H9 (cell line): ENCODE measurements at regions not wholly inside any gene's neighbourhood (a gene's known extent, or its start where the extent isn't known, plus 50 kb on each side); places are given as distances from the start of the nearest gene placed in this dataset.

Experiments
- DNase-seq: peaks from one replicate; pipeline ENCODE4 v3.0.0-alpha.2; 2017
- H2AFZ ChIP-seq: one replicate; pipeline ENCODE4 v1.6.1; 2013; ENCODE audit warnings: mild to moderate bottlenecking, low read length, control low read depth, moderate library complexity
- H2AK5ac ChIP-seq: 2 replicates; pipeline ENCODE4 v1.6.1; 2013; ENCODE audit warnings: low read length, control low read depth, mixed read lengths; ENCODE audit not compliant: insufficient read length
- H2BK120ac ChIP-seq: one replicate; pipeline ENCODE4 v1.6.1; 2013; ENCODE audit warnings: low read depth, mild to moderate bottlenecking, low read length, control low read depth, inconsistent platforms; ENCODE audit not compliant: poor library complexity, severe bottlenecking
- H2BK12ac ChIP-seq: 2 replicates; pipeline ENCODE4 v1.6.1; 2013; ENCODE audit warnings: low read length, control low read depth, mixed read lengths, low read depth; ENCODE audit not compliant: insufficient read length
- H2BK15ac ChIP-seq: 2 replicates; pipeline ENCODE4 v1.6.1; 2013; ENCODE audit warnings: low read depth, low read length, control low read depth
- H2BK20ac ChIP-seq: one replicate; pipeline ENCODE4 v1.6.1; 2013; ENCODE audit warnings: low read depth, mild to moderate bottlenecking, low read length, control low read depth, inconsistent platforms; ENCODE audit not compliant: poor library complexity, severe bottlenecking
- H2BK5ac ChIP-seq: 2 replicates; pipeline ENCODE4 v1.6.1; 2013; ENCODE audit warnings: low read length, control low read depth, mixed read lengths; ENCODE audit not compliant: insufficient read length
- H3K14ac ChIP-seq: 2 replicates; pipeline ENCODE4 v1.6.1; 2013; ENCODE audit warnings: low read length, control low read depth; ENCODE audit not compliant: insufficient read depth
- H3K18ac ChIP-seq: 2 replicates; pipeline ENCODE4 v1.6.1; 2013; ENCODE audit warnings: low read depth, mild to moderate bottlenecking, mixed read lengths, low read length, control low read depth; ENCODE audit not compliant: insufficient read length
- H3K23ac ChIP-seq: 2 replicates; pipeline ENCODE4 v1.6.1; 2013; ENCODE audit warnings: low read length, control low read depth, mixed read lengths, low read depth; ENCODE audit not compliant: insufficient read length
- H3K23me2 ChIP-seq: 2 replicates; pipeline ENCODE4 v1.6.1; 2013; ENCODE audit warnings: low read depth, mild to moderate bottlenecking, mixed read lengths, low read length, control low read depth; ENCODE audit not compliant: insufficient read length, poor library complexity, severe bottlenecking
- H3K27ac ChIP-seq: 2 replicates; pipeline ENCODE4 v1.5.1; 2013; ENCODE audit warnings: low read length, control low read depth, mixed read lengths, low read depth; ENCODE audit not compliant: insufficient read length
- H3K27me3 ChIP-seq: 2 replicates; pipeline ENCODE4 v1.6.1; 2013; ENCODE audit warnings: low read length, control low read depth, inconsistent platforms; ENCODE audit not compliant: insufficient read depth
- H3K4ac ChIP-seq: 2 replicates; pipeline ENCODE4 v1.6.1; 2013; ENCODE audit warnings: low read depth, mild to moderate bottlenecking, control low read depth, inconsistent platforms, low read length, moderate library complexity
- H3K4me1 ChIP-seq: 2 replicates; pipeline ENCODE4 v1.6.1; 2013; ENCODE audit warnings: low read length, control low read depth, inconsistent platforms; ENCODE audit not compliant: insufficient read depth
- H3K4me2 ChIP-seq: 2 replicates; pipeline ENCODE4 v1.6.1; 2013; ENCODE audit warnings: low read length, control low read depth, mixed read lengths; ENCODE audit not compliant: insufficient read length, insufficient read depth
- H3K56ac ChIP-seq: 2 replicates; pipeline ENCODE4 v1.6.1; 2013; ENCODE audit warnings: low read depth, mild to moderate bottlenecking, mixed read lengths, low read length, control low read depth; ENCODE audit not compliant: insufficient read length
- H3K79me1 ChIP-seq: 2 replicates; pipeline ENCODE4 v1.6.1; 2013; ENCODE audit warnings: low read depth, mild to moderate bottlenecking, moderate library complexity, low read length, control low read depth, inconsistent platforms; ENCODE audit not compliant: insufficient read depth, poor library complexity, severe bottlenecking
- H3K79me2 ChIP-seq: 2 replicates; pipeline ENCODE4 v1.6.1; 2013; ENCODE audit warnings: low read length, control low read depth, inconsistent platforms; ENCODE audit not compliant: insufficient read depth
- H3K9ac ChIP-seq: 2 replicates; pipeline ENCODE4 v1.6.1; 2013; ENCODE audit warnings: low read length, control low read depth, mixed read lengths; ENCODE audit not compliant: insufficient read length; ENCODE audit errors: extremely low read depth
- H3K9me3 ChIP-seq: one replicate; pipeline ENCODE4 v1.6.1; 2013; ENCODE audit warnings: low read depth, low read length, inconsistent platforms; ENCODE audit not compliant: control insufficient read depth
- H3T11ph ChIP-seq: one replicate; pipeline ENCODE4 v1.6.1; 2013; ENCODE audit warnings: mild to moderate bottlenecking, low read length, control low read depth, inconsistent platforms
- H4K20me1 ChIP-seq: one replicate; pipeline ENCODE4 v1.6.1; 2013; ENCODE audit not compliant: control insufficient read depth, insufficient read length, insufficient read depth
- H4K5ac ChIP-seq: 2 replicates; pipeline ENCODE4 v1.6.1; 2013; ENCODE audit warnings: low read depth, mild to moderate bottlenecking, mixed read lengths, low read length, control low read depth; ENCODE audit not compliant: insufficient read length
- H4K8ac ChIP-seq: replicated peaks from 2 replicates; pipeline ENCODE4 v1.6.1; 2013; ENCODE audit warnings: low read length, control low read depth, mixed read lengths, low read depth; ENCODE audit not compliant: insufficient read length
- H4K91ac ChIP-seq: 2 replicates; pipeline ENCODE4 v1.6.1; 2013; ENCODE audit warnings: low read depth, mild to moderate bottlenecking, moderate library complexity, mixed read lengths, low read length, control low read depth; ENCODE audit not compliant: insufficient read length
- H3K27ac Mint-ChIP-seq, 3 experiments: 2 replicates in 2 of 3; 3 replicates in 1 of 3; pipeline ENCODE4 v1.8.0; 2020 to 2021; ENCODE audit warnings: mixed read lengths in 3 of 3, mild to moderate bottlenecking in 1 of 3, moderate library complexity in 1 of 3
- H3K27me3 Mint-ChIP-seq: 2 replicates; pipeline ENCODE4 v1.8.0; 2021; ENCODE audit warnings: low read depth, mild to moderate bottlenecking, moderate library complexity, mixed read lengths
- H3K36me3 Mint-ChIP-seq, 3 experiments: 2 replicates in 2 of 3; 3 replicates in 1 of 3; pipeline ENCODE4 v1.8.0; 2020 to 2021; ENCODE audit warnings: low read depth in 3 of 3, mixed read lengths in 3 of 3; ENCODE audit not compliant: insufficient read depth in 1 of 3
- H3K4me1 Mint-ChIP-seq, 2 experiments: 2 replicates each; pipeline ENCODE4 v1.8.0; 2020; ENCODE audit warnings: mixed read lengths in 2 of 2
- H3K4me3 Mint-ChIP-seq, 2 experiments: 2 replicates in 1 of 2; 3 replicates in 1 of 2; pipeline ENCODE4 v1.8.0; 2020 to 2021; ENCODE audit warnings: mild to moderate bottlenecking in 2 of 2, mixed read lengths in 2 of 2, moderate library complexity in 1 of 2
- H3K9me3 Mint-ChIP-seq, 2 experiments: 2 replicates in 1 of 2; 3 replicates in 1 of 2; pipeline ENCODE4 v1.8.0; 2020; ENCODE audit warnings: mild to moderate bottlenecking in 2 of 2, mixed read lengths in 2 of 2, moderate library complexity in 1 of 2
- CTCF ChIP-seq: fragments of 200-600 bp; sonication (generic); conservative IDR thresholded peaks from 3 replicates; pipeline ENCODE4 v1.8.0; 2021; ENCODE audit warnings: antibody characterized with exemption, mild to moderate bottlenecking
- WGBS: extraction: QIAGEN DNeasy Blood & Tissue Kit; methylation state at CpG from one replicate; pipeline ENCODE4 v1.1.7; 2013; ENCODE audit warnings: missing lambda C conversion rate, low lambda C conversion rate, mixed read lengths; ENCODE audit not compliant: insufficient read length; ENCODE audit errors: extremely low coverage; 5-methylcytosine and 5-hydroxymethylcytosine counted together

GRCh38 chr9:84504360-84504759 lies 163.8 kb upstream of the SLC28A3 start:
- no peak overlapping the region for H2BK12ac ChIP-seq
- no peaks in the 10 kb centered on the region for H3K27me3 ChIP-seq
- H4K5ac ChIP-seq = no peak overlapping the region
- no peak overlapping the region for H3K9ac ChIP-seq
- H3K23ac ChIP-seq = no peak overlapping the region
- H3K14ac ChIP-seq = no peak overlapping the region
- H3K4me1 ChIP-seq = no peaks in the 10 kb centered on the region
- peaks cover 2% of the 10 kb centered on the region for H3K27me3 Mint-ChIP-seq
- no peak overlapping the region for H2AK5ac ChIP-seq
- H3K27ac Mint-ChIP-seq = no peak overlapping the region
- no peaks in the 10 kb centered on the region for H3K23me2 ChIP-seq
- TF ChIP-seq CTCF = no peak
- H3K4me2 ChIP-seq = no peak overlapping the region
- no peak overlapping the region for H3K4me3 Mint-ChIP-seq
- H2BK20ac ChIP-seq = no peak overlapping the region
- H4K8ac ChIP-seq = no peak overlapping the region
- H3K4me1 Mint-ChIP-seq = no peaks in the 10 kb centered on the region
- H3K79me2 ChIP-seq = no peaks in the 10 kb centered on the region
- H3T11ph ChIP-seq = no peak overlapping the region
- H3K36me3 Mint-ChIP-seq = peaks cover 3 to 7% (median 4%) of the 10 kb centered on the region in 3 experiments; a peak in 4 of 7 replicates
- H4K20me1 ChIP-seq = no peaks in the 10 kb centered on the region
- no CpG with 5 or more reads among the region's 2 CpGs for WGBS
- H3K9me3 ChIP-seq = no peaks in the 10 kb centered on the region
- H2BK120ac ChIP-seq = no peak overlapping the region
- H3K9me3 Mint-ChIP-seq = peaks cover 12 to 22% of the 10 kb centered on the region in 2 experiments; a peak in 4 of 5 replicates
- H2AFZ ChIP-seq = no peak overlapping the region
- H3K56ac ChIP-seq = no peak overlapping the region
- no peak overlapping the region for H3K27ac ChIP-seq
- no peak overlapping the region for H2BK5ac ChIP-seq
- DNase-seq = no peak
- H2BK15ac ChIP-seq = no peak overlapping the region
- H3K4ac ChIP-seq = no peak overlapping the region
- H3K18ac ChIP-seq = no peak overlapping the region
- H4K91ac ChIP-seq = no peak overlapping the region
- no peaks in the 10 kb centered on the region for H3K79me1 ChIP-seq
